GM18870 (cell line): ENCODE measurements at regions not wholly inside any gene's neighbourhood (a gene's known extent, or its start where the extent isn't known, plus 50 kb on each side); places are given as distances from the start of the nearest gene placed in this dataset.

Experiments used
- ATAC-seq: cut with Tn5 transposase; IDR thresholded peaks from one replicate; pipeline ENCODE4 v1.9.1; 2021; ENCODE audit warnings: moderate library complexity; ENCODE audit not compliant: unreplicated experiment

- no peak for ATAC-seq
Measured at GRCh38 chr11:15723966-15724365, 609.2 kb downstream of the INSC start.

DNA sequence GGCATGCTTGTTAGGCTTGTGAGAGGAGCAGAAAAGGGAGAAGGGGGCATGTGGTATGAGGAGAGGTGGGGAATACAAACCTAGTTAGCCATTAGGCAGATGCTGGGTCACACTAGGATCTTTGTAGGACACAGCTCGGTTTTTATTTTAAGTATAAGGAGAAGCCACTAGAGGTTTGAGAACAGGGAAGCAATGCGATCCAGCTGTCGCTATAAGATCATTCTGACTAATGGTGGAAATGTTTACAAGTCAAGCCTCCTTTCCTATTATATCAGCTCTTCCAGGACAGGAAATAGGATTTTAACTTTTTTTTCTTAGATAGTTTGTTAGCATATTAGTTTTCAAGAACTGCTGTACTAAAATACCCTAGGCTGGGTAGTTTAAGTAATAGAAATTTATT, 609.9 kb downstream of the INSC start:
- ATAC-seq = no peak

GRCh38 chr11:15725246-15725645, 610.5 kb downstream of the INSC start:
- no peak for ATAC-seq

- ATAC-seq = no peak
Measured at GRCh38 chr11:15726221-15726746, 611.6 kb downstream of the INSC start.

DNA sequence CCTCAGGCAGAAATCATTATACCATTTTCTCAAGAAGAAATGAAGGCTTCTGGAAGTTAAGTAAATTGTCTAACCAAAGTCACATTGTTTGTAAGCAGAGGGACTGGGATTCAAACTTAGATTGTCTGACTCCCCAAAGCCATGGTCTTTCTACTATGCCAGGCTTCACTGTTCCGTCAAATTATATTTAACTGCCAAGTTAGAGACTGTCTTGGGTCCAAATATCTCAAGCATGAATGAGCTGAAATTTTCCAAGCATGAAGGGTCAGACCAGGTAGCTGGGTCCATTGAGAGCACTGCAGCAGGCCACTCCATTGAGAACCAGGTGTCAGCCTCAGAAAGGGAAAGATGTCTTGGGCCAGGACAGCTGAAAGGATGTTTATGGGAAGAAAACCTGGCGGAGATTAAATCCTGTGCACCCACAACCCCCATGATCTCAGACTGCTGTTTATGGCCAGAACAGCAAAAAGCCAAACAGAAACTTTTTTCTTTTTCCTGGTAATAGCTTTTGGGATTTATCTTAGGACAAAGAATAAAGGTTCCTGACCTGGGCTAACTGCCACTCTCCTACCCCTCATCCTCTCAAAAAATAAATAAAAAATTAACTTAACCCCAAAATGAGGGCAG, 612.3 kb downstream of the INSC start:
- ATAC-seq = no peak

- no peak for ATAC-seq
Measured at GRCh38 chr11:15727520-15727914, 612.8 kb downstream of the INSC start.

GRCh38 chr11:15728207-15728606, 613.5 kb downstream of the INSC start:
- ATAC-seq = no peak

GRCh38 chr11:15730263-15730994, 615.7 kb downstream of the INSC start:
- no peak for ATAC-seq

GRCh38 chr11:15730995-15731385, 616.3 kb downstream of the INSC start:
- ATAC-seq = no peak

GRCh38 chr11:15735706-15736105, 620.6 kb downstream of the SOX6 start:
- no peak for ATAC-seq

DNA sequence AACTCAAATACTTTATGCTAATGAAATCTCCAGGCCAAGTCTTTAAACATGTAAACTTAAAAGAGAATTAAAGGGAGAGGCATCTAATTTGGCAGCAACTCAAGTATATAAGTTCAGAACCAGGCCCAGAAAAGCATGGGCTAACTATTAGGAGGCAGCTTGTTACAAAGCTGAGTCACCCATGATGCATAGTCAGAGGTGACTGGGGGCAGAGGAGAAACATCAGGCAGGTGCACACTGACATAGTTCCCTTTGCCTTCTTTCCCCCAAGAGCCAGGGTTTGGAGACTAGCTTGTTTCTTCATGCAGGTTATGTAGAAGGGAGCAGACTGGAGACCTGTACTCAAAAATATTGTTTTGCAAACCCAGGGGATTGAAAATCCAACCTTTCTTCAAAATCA, 619.0 kb downstream of the SOX6 start:
- ATAC-seq = no peak

DNA sequence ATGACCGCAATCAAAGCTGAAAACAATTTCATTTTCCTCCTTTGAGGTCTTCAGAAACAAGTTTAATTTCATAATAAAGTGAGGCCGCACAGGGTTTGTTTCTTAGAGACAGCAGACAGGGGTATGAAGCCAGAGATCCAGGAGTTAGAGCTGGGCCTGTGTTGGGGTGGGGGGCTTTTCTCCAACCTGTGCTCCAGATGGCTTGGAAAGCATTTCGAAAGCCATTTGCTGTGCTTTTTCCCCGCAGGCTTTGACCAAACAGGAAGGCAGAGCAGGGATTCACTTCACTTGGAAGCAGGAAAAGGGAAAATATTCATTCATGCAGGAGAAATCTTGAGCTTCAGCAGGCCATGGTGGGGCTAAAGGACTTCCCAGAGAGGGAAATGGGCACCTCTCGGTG, 617.4 kb downstream of the SOX6 start:
- ATAC-seq = no peak

DNA sequence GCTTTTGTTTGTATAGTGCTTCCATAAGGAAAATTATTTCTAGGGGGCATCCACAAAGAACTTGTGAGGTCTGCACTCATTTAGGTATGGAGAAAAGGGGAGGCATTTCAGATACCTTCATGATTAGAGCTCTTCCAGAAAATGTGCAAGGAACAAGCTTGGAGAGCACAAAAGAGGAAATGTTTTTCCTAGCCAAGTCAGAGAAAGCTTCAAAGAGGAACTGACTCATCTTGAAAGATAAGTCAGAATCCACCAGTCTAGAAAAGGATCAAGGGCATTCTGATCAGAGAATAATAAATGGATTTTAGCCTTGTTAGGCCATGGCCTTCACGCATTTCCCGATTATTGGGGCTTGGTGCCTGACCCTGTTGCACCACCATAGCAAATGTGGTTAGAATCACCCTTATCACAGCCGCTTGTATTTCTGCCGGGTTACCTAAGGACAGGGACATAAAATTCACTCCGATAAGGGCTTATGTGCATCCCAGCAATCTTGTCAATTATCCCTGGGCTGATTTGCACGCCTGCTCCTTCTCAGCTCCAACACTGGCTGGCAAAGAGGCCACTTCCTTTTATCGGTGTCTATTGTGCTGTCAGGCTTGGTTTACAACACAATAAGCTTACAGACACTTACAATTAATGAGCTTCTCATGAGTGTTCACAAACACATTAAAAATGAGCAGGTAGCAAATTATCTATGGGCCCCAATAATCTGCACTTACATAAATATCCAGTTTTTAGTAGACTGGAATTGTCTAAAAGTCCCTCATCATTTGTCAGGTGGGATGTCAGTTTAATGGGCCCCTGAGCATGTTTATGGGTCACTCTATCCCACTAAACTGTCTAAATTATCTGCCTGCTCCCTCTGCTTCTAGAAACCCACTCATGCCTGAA, 613.5 kb downstream of the SOX6 start:
- ATAC-seq = no peak

DNA sequence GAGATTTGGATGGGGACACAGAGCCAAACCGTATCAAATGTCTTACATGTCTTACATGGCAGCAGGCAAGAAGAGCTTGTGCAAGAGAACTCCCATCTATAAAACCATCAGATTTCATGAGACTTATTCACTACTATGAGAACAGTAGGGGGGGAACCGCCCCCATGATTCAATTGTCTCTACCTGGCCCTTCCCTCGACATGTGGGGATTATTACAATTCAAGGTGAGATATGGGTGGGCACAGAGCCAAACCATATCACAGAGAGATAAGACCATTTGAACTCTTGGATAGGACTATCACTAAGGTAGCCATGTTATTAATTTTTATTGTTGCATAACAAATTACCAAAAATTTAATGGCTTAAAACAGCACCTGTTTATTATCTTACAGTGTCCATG, 611.7 kb downstream of the SOX6 start:
- no peak for ATAC-seq

- ATAC-seq = no peak
Measured at GRCh38 chr11:15745266-15745665, 611.1 kb downstream of the SOX6 start.

DNA sequence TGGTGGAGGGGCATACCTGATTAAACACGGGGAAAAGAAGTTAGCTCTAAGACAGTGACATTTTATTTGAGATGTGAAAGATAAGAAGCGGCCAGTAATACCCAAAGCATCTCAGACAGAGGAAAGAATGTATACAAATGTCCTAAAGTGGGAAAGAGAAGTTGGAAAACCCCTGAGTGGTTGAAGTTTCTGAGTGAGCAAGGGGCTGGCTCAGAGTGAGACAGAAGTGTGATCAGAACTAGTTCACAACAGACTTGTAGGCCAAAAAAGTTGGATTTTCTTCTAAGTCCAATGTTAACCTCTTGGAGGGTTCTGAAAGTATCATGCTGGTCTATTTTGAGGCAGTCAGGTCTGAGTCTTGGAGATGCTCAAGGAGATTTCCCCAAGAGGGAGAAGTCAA, 608.7 kb downstream of the SOX6 start:
- ATAC-seq = no peak

GRCh38 chr11:15748132-15748531, 608.2 kb downstream of the SOX6 start:
- no peak for ATAC-seq

- ATAC-seq = no peak
Measured at GRCh38 chr11:15748741-15749140, 607.6 kb downstream of the SOX6 start.

- ATAC-seq = no peak
Measured at GRCh38 chr11:15750535-15751308, 605.6 kb downstream of the SOX6 start.

GRCh38 chr11:15754221-15754620, 602.1 kb downstream of the SOX6 start:
- no peak for ATAC-seq
